DOHH2 (cell line): ENCODE measurements at regions not wholly inside any gene's neighbourhood (a gene's known extent, or its start where the extent isn't known, plus 50 kb on each side); places are given as distances from the start of the nearest gene placed in this dataset.

Experiments used
- CTCF ChIP-seq: fragments of 200-600 bp; sonication (generic); IDR thresholded peaks from one replicate; pipeline ENCODE4 v1.5.1; 2014; ENCODE audit warnings: antibody characterized with exemption, mild to moderate bottlenecking, low read depth, low read length; ENCODE audit not compliant: poor library complexity, severe bottlenecking
- EZH2phosphoT487 ChIP-seq: fragments of 200-600 bp; sonication (generic); IDR thresholded peaks from 2 replicates; pipeline ENCODE4 v1.6.1; 2017; ENCODE audit warnings: borderline replicate concordance, mild to moderate bottlenecking, antibody characterized with exemption, low read length, moderate library complexity, mixed read lengths

GRCh38 chr6:65908065-65908464, 201.0 kb upstream of the EYS start:
- no peak for TF ChIP-seq CTCF
- TF ChIP-seq EZH2phosphoT487, result no peak
